HFF-Myc (cell line): ENCODE measurements at regions not wholly inside any gene's neighbourhood (a gene's known extent, or its start where the extent isn't known, plus 50 kb on each side); places are given as distances from the start of the nearest gene placed in this dataset.

Experiments used
- DNase-seq: peaks from one replicate; pipeline ENCODE4 v3.0.0-alpha.2; 2011; ENCODE audit warnings: low read depth; ENCODE audit errors: extremely low read depth
- H3K4me3 ChIP-seq: replicated peaks from 2 replicates; pipeline ENCODE4 v1.5.1; 2011; ENCODE audit warnings: low read depth, mild to moderate bottlenecking, control low read depth, low read length
- CTCF ChIP-seq: IDR thresholded peaks from 2 replicates; pipeline ENCODE4 v1.5.1; 2012; ENCODE audit warnings: mild to moderate bottlenecking, low read depth, low read length, control low read depth; ENCODE audit errors: missing control alignments

- TF ChIP-seq CTCF: no peak
- DNase-seq: no peak
Measured at GRCh38 chr17:77753246-77753645, 205.3 kb upstream of the TNRC6C start.

GRCh38 chr17:77753691-77754245 lies 204.7 kb upstream of the TNRC6C start:
- no peak for TF ChIP-seq CTCF
- DNase-seq: no peak
- H3K4me3 ChIP-seq: no peak overlapping the region

More at GRCh38 chr17:77753246-77753645, 205.3 kb upstream of the TNRC6C start:
- H3K4me3 ChIP-seq: no peak overlapping the region

GRCh38 chr17:77754956-77755355 lies 203.5 kb upstream of the TNRC6C start:
- no peak overlapping the region for H3K4me3 ChIP-seq
- no peak for DNase-seq
- TF ChIP-seq CTCF: no peak

GRCh38 chr17:77755410-77755963 lies 203.0 kb upstream of the TNRC6C start:
- no peak for TF ChIP-seq CTCF
- DNase-seq: no peak
- H3K4me3 ChIP-seq: no peak overlapping the region

GRCh38 chr17:77756028-77756427 lies 202.5 kb upstream of the TNRC6C start:
- TF ChIP-seq CTCF: no peak
- H3K4me3 ChIP-seq: no peak overlapping the region
- DNase-seq: no peak

GRCh38 chr17:77756846-77757560 lies 201.5 kb upstream of the TNRC6C start:
- no peak for TF ChIP-seq CTCF
- H3K4me3 ChIP-seq: no peak overlapping the region
- DNase-seq: no peak
